H1 (cell line): ENCODE measurements at regions not wholly inside any gene's neighbourhood (a gene's known extent, or its start where the extent isn't known, plus 50 kb on each side); places are given as distances from the start of the nearest gene placed in this dataset.

Source experiments
- CTCF ChIA-PET: fragments of 300-600 bp; sonication (Branson Sonifier 250); formaldehyde crosslinking; loops from one replicate; lab custom pipeline; 2021; ENCODE audit not compliant: partially characterized antibody; lab: Charles Lee
- POLR2A ChIA-PET: fragments of 300-600 bp; sonication (Branson Sonifier 250); formaldehyde crosslinking; loops from one replicate; lab custom pipeline; 2021; ENCODE audit warnings: inconsistent platforms; ENCODE audit not compliant: partially characterized antibody; lab: Charles Lee
- DNase-seq, 2 experiments: peaks; one replicate each; pipeline versions ENCODE4 v3.0.0 to v3.0.0-alpha.2; 2010 to 2022; ENCODE audit warnings: low spot score in 2 of 2, low read depth in 1 of 2, mixed read lengths in 1 of 2
- FAIRE-seq: peaks from 2 replicates; lab custom pipeline; 2011; peaks lifted over from hg19 to GRCh38; lab: Jason Lieb, UNC
- H2AFZ ChIP-seq: 2 replicates; pipeline ENCODE4 v1.8.1; 2012; ENCODE audit warnings: low read length, inconsistent platforms
- H2AK5ac ChIP-seq: 2 replicates; pipeline ENCODE4 v1.6.1; 2013; ENCODE audit warnings: low read depth, low read length
- H2BK120ac ChIP-seq: replicated peaks from 2 replicates; pipeline ENCODE3; 2013; ENCODE audit warnings: low read depth, low read length, inconsistent platforms
- H2BK12ac ChIP-seq: 2 replicates; pipeline ENCODE4 v1.6.1; 2013; ENCODE audit warnings: low read depth, low read length
- H2BK15ac ChIP-seq: 2 replicates; pipeline ENCODE4 v1.6.1; 2013; ENCODE audit warnings: low read length
- H2BK20ac ChIP-seq: 2 replicates; pipeline ENCODE4 v1.6.1; 2013; ENCODE audit warnings: low read length
- H2BK5ac ChIP-seq: 2 replicates; pipeline ENCODE4 v1.6.1; 2013; ENCODE audit warnings: low read depth, low read length
- H3K14ac ChIP-seq: 2 replicates; pipeline ENCODE4 v1.6.1; 2013; ENCODE audit warnings: inconsistent platforms; ENCODE audit not compliant: insufficient read length
- H3K18ac ChIP-seq: 2 replicates; pipeline ENCODE4 v1.6.1; 2013; ENCODE audit warnings: low read length; ENCODE audit errors: extremely low read depth
- H3K23ac ChIP-seq: 2 replicates; pipeline ENCODE4 v1.6.1; 2013; ENCODE audit warnings: inconsistent platforms; ENCODE audit not compliant: insufficient read length
- H3K23me2 ChIP-seq: 2 replicates; pipeline ENCODE4 v1.6.1; 2013; ENCODE audit warnings: low read depth, low read length
- H3K27ac ChIP-seq: 2 replicates; pipeline ENCODE4 v1.6.1; 2011; ENCODE audit warnings: low read depth, low read length, inconsistent platforms
- H3K27me3 ChIP-seq, 4 experiments: replicated peaks in 1 of 4; 1 replicate in 1 of 4; 2 replicates in 3 of 4; pipeline versions ENCODE4 v1.6.1 to v1.8.1; 2011 to 2013; ENCODE audit warnings: low read length in 3 of 4, mild to moderate bottlenecking in 3 of 4, inconsistent platforms in 2 of 4, mixed read lengths in 2 of 4, moderate library complexity in 1 of 4; ENCODE audit not compliant: control insufficient read depth in 3 of 4, insufficient read depth in 3 of 4; ENCODE audit errors: extremely low read depth in 1 of 4
- H3K36me3 ChIP-seq, 4 experiments: 2 replicates each; pipeline versions ENCODE4 v1.6.1 to v1.8.1; 2011 to 2013; ENCODE audit warnings: mild to moderate bottlenecking in 4 of 4, low read length in 3 of 4, moderate library complexity in 2 of 4, control low read depth in 1 of 4, inconsistent platforms in 1 of 4; ENCODE audit not compliant: insufficient read depth in 4 of 4, control insufficient read depth in 2 of 4
- H3K4ac ChIP-seq: replicated peaks from 2 replicates; pipeline ENCODE3; 2013; ENCODE audit warnings: low read length, low read depth, mixed read lengths, inconsistent platforms; ENCODE audit not compliant: insufficient read length
- H3K4me1 ChIP-seq, 4 experiments: replicated peaks in 1 of 4; 1 replicate in 1 of 4; 2 replicates in 3 of 4; pipeline versions ENCODE4 v1.6.1 to v1.8.1; 2011 to 2013; ENCODE audit warnings: low read length in 3 of 4, inconsistent platforms in 2 of 4, mixed read lengths in 1 of 4; ENCODE audit not compliant: insufficient read depth in 4 of 4, control insufficient read depth in 3 of 4
- H3K4me2 ChIP-seq, 2 experiments: 2 replicates each; pipeline versions ENCODE4 v1.6.1 to v1.8.1; 2011 to 2013; ENCODE audit warnings: low read depth in 2 of 2, low read length in 2 of 2, control low read depth in 1 of 2, inconsistent platforms in 1 of 2, mild to moderate bottlenecking in 1 of 2; ENCODE audit not compliant: insufficient read depth in 1 of 2
- H3K4me3 ChIP-seq, 4 experiments: fragments of 200-600, 300-600 bp in 1 of 4; sonication (generic), shearing (Covaris generic), sonication (Bioruptor Twin) in 1 of 4; 2 replicates each; pipeline versions ENCODE4 v1.5.1 to v1.8.1; 2011 to 2016; ENCODE audit warnings: low read length in 4 of 4, low read depth in 3 of 4, control low read depth in 2 of 4, inconsistent platforms in 2 of 4, mild to moderate bottlenecking in 2 of 4, mixed read lengths in 1 of 4, moderate library complexity in 1 of 4; ENCODE audit not compliant: insufficient read depth in 2 of 4; ENCODE audit errors: extremely low read depth in 1 of 4
- H3K56ac ChIP-seq: replicated peaks from 2 replicates; pipeline ENCODE3; 2013; ENCODE audit warnings: low read depth, mild to moderate bottlenecking, mixed read lengths, low read length, inconsistent platforms; ENCODE audit not compliant: insufficient read length
- H3K79me1 ChIP-seq: 2 replicates; pipeline ENCODE4 v1.6.1; 2013; ENCODE audit warnings: low read depth, low read length, control low read depth
- H3K79me2 ChIP-seq, 2 experiments: 2 replicates each; pipeline versions ENCODE4 v1.6.1 to v1.8.1; 2012 to 2013; ENCODE audit warnings: low read length in 2 of 2, mild to moderate bottlenecking in 2 of 2, inconsistent platforms in 1 of 2; ENCODE audit not compliant: insufficient read depth in 2 of 2, control insufficient read depth in 1 of 2
- H3K9ac ChIP-seq, 4 experiments: replicated peaks in 1 of 4; 1 replicate in 1 of 4; 2 replicates in 3 of 4; pipeline versions ENCODE4 v1.6.1 to v1.8.1; 2011 to 2013; ENCODE audit warnings: low read depth in 3 of 4, low read length in 3 of 4, control low read depth in 2 of 4, mild to moderate bottlenecking in 2 of 4, moderate library complexity in 2 of 4, inconsistent platforms in 1 of 4; ENCODE audit errors: extremely low read depth in 1 of 4
- H3K9me3 ChIP-seq, 2 experiments: 2 replicates each; pipeline versions ENCODE4 v1.6.1 to v1.8.1; 2012 to 2013; ENCODE audit warnings: mild to moderate bottlenecking in 2 of 2, moderate library complexity in 2 of 2, control low read depth in 1 of 2, inconsistent platforms in 1 of 2, low read depth in 1 of 2, low read length in 1 of 2, mixed read lengths in 1 of 2; ENCODE audit not compliant: insufficient read depth in 2 of 2
- H4K20me1 ChIP-seq, 2 experiments: replicated peaks in 1 of 2; 2 replicates each; pipeline versions ENCODE3 to v1.8.1; 2011 to 2013; ENCODE audit warnings: inconsistent platforms in 2 of 2, low read length in 2 of 2, mild to moderate bottlenecking in 1 of 2; ENCODE audit not compliant: insufficient read depth in 2 of 2, control insufficient read depth in 1 of 2
- H4K5ac ChIP-seq: 2 replicates; pipeline ENCODE4 v1.6.1; 2013; ENCODE audit warnings: low read length, low read depth, mixed read lengths, inconsistent platforms; ENCODE audit not compliant: insufficient read length
- H4K8ac ChIP-seq: 2 replicates; pipeline ENCODE4 v1.8.0; 2013; ENCODE audit warnings: mild to moderate bottlenecking, moderate library complexity, low read length, inconsistent platforms; ENCODE audit not compliant: insufficient read depth; ENCODE audit errors: extremely low read depth
- H4K91ac ChIP-seq: replicated peaks from 2 replicates; pipeline ENCODE3; 2013; ENCODE audit warnings: low read length, mixed read lengths, inconsistent platforms; ENCODE audit not compliant: insufficient read length
- ATF2 ChIP-seq: IDR thresholded peaks from 2 replicates; pipeline ENCODE4 v1.6.1; 2012; ENCODE audit warnings: low read length, inconsistent platforms
- CBX5 ChIP-seq: fragments of 300-800, 300-1000 bp; sonication (generic); IDR thresholded peaks from 2 replicates; pipeline ENCODE4 v1.7.1; 2016; ENCODE audit warnings: antibody characterized with exemption, low read length, low read depth
- CTCF ChIP-seq, 3 experiments: IDR thresholded peaks; 1 replicate in 2 of 3; 2 replicates in 1 of 3; pipeline versions ENCODE4 v1.5.1 to v1.6.1; 2011; ENCODE audit warnings: low read length in 3 of 3, mild to moderate bottlenecking in 3 of 3, inconsistent platforms in 2 of 3, low read depth in 1 of 3, moderate library complexity in 1 of 3; ENCODE audit not compliant: insufficient read depth in 1 of 3; ENCODE audit errors: control extremely low read depth in 1 of 3
- POLR2A ChIP-seq, 2 experiments: IDR thresholded peaks; 1 replicate in 1 of 2; 2 replicates in 1 of 2; pipeline ENCODE4 v1.6.1; 2011; ENCODE audit warnings: low read depth in 2 of 2, low read length in 2 of 2, mild to moderate bottlenecking in 2 of 2; ENCODE audit errors: control extremely low read depth in 1 of 2
- SP1 ChIP-seq: IDR thresholded peaks from 2 replicates; pipeline ENCODE4 v1.6.1; 2011; ENCODE audit warnings: low read depth, low read length
- SRF ChIP-seq: IDR thresholded peaks from 2 replicates; pipeline ENCODE4 v1.6.1; 2011; ENCODE audit warnings: mild to moderate bottlenecking, low read depth, low read length, moderate library complexity
- SUZ12 ChIP-seq: fragments of 200-600 bp; sonication (generic); IDR thresholded peaks from 2 replicates; pipeline ENCODE4 v1.6.1; 2012; ENCODE audit warnings: mild to moderate bottlenecking, inconsistent platforms, low read length, moderate library complexity, mixed read lengths
- TBP ChIP-seq: IDR thresholded peaks from 2 replicates; pipeline ENCODE4 v1.6.1; 2011; ENCODE audit warnings: low read depth, low read length, improper control_type of control experiment
- WGBS, 2 experiments: shearing (Covaris generic) in 1 of 2; methylation state at CpG; one replicate each; pipeline versions ENCODE4 v1.1.6 to v1.1.7; 2013 to 2015; ENCODE audit warnings: low lambda C conversion rate in 2 of 2, mixed read lengths in 2 of 2, inconsistent platforms in 1 of 2, low coverage in 1 of 2, missing lambda C conversion rate in 1 of 2; ENCODE audit not compliant: insufficient replicate concordance in 2 of 2, insufficient coverage in 1 of 2, insufficient read length in 1 of 2; ENCODE audit errors: extremely low coverage in 1 of 2, missing lambda C conversion rate in 1 of 2; 5-methylcytosine and 5-hydroxymethylcytosine counted together

GRCh38 chr12:67388331-67389138, 119.4 kb downstream of the CAND1 start:
- Histone ChIP-seq H2AK5ac (no peak overlapping the region), H3K27ac (no peak overlapping the region), H3K4me1 (peaks cover 2 to 7% (median 4%) of the 10 kb centered on the region in 4 experiments; a peak in 5 of 7 replicates), H3K9ac (no peak overlapping the region), H3K23ac (no peak overlapping the region), H3K27me3 (no peaks in the 10 kb centered on the region), H4K5ac (no peak overlapping the region), H2BK20ac (no peak overlapping the region), H3K4me2 (peak overlapping the region in 1 of 2 experiments; percentile 1; a peak in 1 of 4 replicates), H2BK12ac (no peak overlapping the region), H3K4ac (no peak overlapping the region), H3K79me1 (no peaks in the 10 kb centered on the region), H3K23me2 (no peaks in the 10 kb centered on the region), H3K56ac (no peak overlapping the region), H2BK5ac (no peak overlapping the region), H4K8ac (no peak overlapping the region), H4K91ac (no peak overlapping the region), H3K79me2 (no peaks in the 10 kb centered on the region), H3K18ac (no peak overlapping the region), H2BK120ac (no peak overlapping the region), H2AFZ (no peak overlapping the region), H3K14ac (no peak overlapping the region), H3K9me3 (no peaks in the 10 kb centered on the region), H4K20me1 (no peaks in the 10 kb centered on the region), H3K36me3 (no peaks in the 10 kb centered on the region), H2BK15ac (no peak overlapping the region), H3K4me3 (no peak overlapping the region)
- DNase-seq: peak in 1 of 2 experiments; percentile 46
- peak; percentile 66 for FAIRE-seq
- CTCF ChIA-PET: interaction anchor here (0.7 to 1.5 kb wide), 13 partner anchors 10 to 53 kb away, joined by 3 to 9 read pairs (median 6); no protein-coding TSS in a partner anchor
- WGBS, 2 experiments: 36% methylated on average over 3 of the region's 3 CpGs; no CpG with 5 or more reads in 1 of the 2 experiments
- POLR2A ChIA-PET: interaction anchor here (1.3 kb wide), 1 partner anchor 8 kb away, joined by 4 read pairs; no protein-coding TSS in a partner anchor
- TF ChIP-seq POLR2A (IDR thresholded peaks at IDR 0.05; ENCODE audit: control extremely low read depth in 1 of 2, low read depth in 2 of 2, low read length in 2 of 2): no peak
- TF ChIP-seq TBP: no peak
- TF ChIP-seq SUZ12: no peak
- no peak for TF ChIP-seq SP1
- TF ChIP-seq CTCF (IDR thresholded peaks at IDR 0.05; ENCODE audit: control extremely low read depth in 1 of 3, insufficient read depth in 1 of 3, low read depth in 1 of 3, low read length in 3 of 3): peak in 2 of 3 experiments; percentile 14 to 46; a peak in 1 of 4 replicates
- TF ChIP-seq CBX5: no peak
- no peak for TF ChIP-seq ATF2
- no peak for TF ChIP-seq SRF
